Testis (tissue), 2 donors: ENCODE measurements at regions not wholly inside any gene's neighbourhood (a gene's known extent, or its start where the extent isn't known, plus 50 kb on each side); places are given as distances from the start of the nearest gene placed in this dataset.

ENCODE experiments used
- DNase-seq: peaks from one replicate; pipeline ENCODE4 v3.0.0-alpha.2; 2019
- H3K27ac ChIP-seq, 2 donors: fragments of 200-600 bp; sonication (generic); one replicate each; pipeline ENCODE4 v1.5.1; 2019
- H3K27me3 ChIP-seq: fragments of 200-600 bp; sonication (generic); one replicate; pipeline ENCODE4 v1.5.1; 2019
- H3K36me3 ChIP-seq: fragments of 200-600 bp; sonication (generic); one replicate; pipeline ENCODE4 v1.5.1; 2017; ENCODE audit warnings: low read depth; ENCODE audit errors: missing control alignments
- H3K4me1 ChIP-seq: fragments of 200-600 bp; sonication (generic); one replicate; pipeline ENCODE4 v1.5.1; 2019
- H3K4me3 ChIP-seq, 2 donors: fragments of 200-600 bp; sonication (generic); one replicate each; pipeline ENCODE4 v1.5.1; 2017 to 2019
- H3K9me3 ChIP-seq: fragments of 200-600 bp; sonication (generic); one replicate; pipeline ENCODE4 v1.5.1; 2017
- POLR2A ChIP-seq: fragments of 450-650 bp; IDR thresholded peaks from one replicate; pipeline ENCODE4 v1.6.1; 2017; ENCODE audit warnings: antibody characterized with exemption, mild to moderate bottlenecking, moderate library complexity
- WGBS, 2 donors: methylation state at CpG; one replicate each; pipeline ENCODE4 v1.1.5; 2018; 5-methylcytosine and 5-hydroxymethylcytosine counted together
- intact Hi-C: fragments of 100-400 bp; cut with DNase I; formaldehyde crosslinking; loops from one replicate; pipeline ENCODE4 v1.15.1; 2023; ENCODE audit warnings: low total_unique reads
- TF ChIP-seq, protein P1 (sequence below), 3 experiments: fragments of 450-650 bp in 2 of 3; fragments of 200-600 bp in 1 of 3; sonication (generic) in 1 of 3; IDR thresholded peaks; one replicate each; pipeline ENCODE4 v1.5.1; 2016 to 2019; ENCODE audit warnings: antibody characterized with exemption in 3 of 3, mild to moderate bottlenecking in 2 of 3, moderate library complexity in 1 of 3

- no peak for DNase-seq
- Histone ChIP-seq H3K4me1 (no peaks in the 10 kb centered on the region), H3K9me3 (no peaks in the 10 kb centered on the region), H3K27ac (no peak overlapping the region), H3K4me3 (no peak overlapping the region), H3K36me3 (no peaks in the 10 kb centered on the region), H3K27me3 (no peaks in the 10 kb centered on the region)
- TF ChIP-seq, protein P1, sequence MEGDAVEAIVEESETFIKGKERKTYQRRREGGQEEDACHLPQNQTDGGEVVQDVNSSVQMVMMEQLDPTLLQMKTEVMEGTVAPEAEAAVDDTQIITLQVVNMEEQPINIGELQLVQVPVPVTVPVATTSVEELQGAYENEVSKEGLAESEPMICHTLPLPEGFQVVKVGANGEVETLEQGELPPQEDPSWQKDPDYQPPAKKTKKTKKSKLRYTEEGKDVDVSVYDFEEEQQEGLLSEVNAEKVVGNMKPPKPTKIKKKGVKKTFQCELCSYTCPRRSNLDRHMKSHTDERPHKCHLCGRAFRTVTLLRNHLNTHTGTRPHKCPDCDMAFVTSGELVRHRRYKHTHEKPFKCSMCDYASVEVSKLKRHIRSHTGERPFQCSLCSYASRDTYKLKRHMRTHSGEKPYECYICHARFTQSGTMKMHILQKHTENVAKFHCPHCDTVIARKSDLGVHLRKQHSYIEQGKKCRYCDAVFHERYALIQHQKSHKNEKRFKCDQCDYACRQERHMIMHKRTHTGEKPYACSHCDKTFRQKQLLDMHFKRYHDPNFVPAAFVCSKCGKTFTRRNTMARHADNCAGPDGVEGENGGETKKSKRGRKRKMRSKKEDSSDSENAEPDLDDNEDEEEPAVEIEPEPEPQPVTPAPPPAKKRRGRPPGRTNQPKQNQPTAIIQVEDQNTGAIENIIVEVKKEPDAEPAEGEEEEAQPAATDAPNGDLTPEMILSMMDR (IDR thresholded peaks at IDR 0.05): no peak
- no peak for TF ChIP-seq POLR2A
- intact Hi-C loops: no loop called here
- 66 to 71% methylated on average over 10 of the region's 10 CpGs for WGBS, 2 donors
These were observed 110.4 kb upstream of the FZD10 start for GRCh38 chr12:130051900-130052299.

- TF ChIP-seq, protein P1 (IDR thresholded peaks at IDR 0.05): no peak
- TF ChIP-seq POLR2A: no peak
- H3K27ac ChIP-seq: no peak overlapping the region
- intact Hi-C loops: no loop called here
- no peak for DNase-seq
- no peaks in the 10 kb centered on the region for H3K36me3 ChIP-seq
- no peaks in the 10 kb centered on the region for H3K9me3 ChIP-seq
- no peaks in the 10 kb centered on the region for H3K27me3 ChIP-seq
- no peak overlapping the region for H3K4me3 ChIP-seq
- no peaks in the 10 kb centered on the region for H3K4me1 ChIP-seq
- 22 to 37% methylated on average over 4 to 10 of the region's 10 CpGs for WGBS, 2 donors
These were observed 108.6 kb upstream of the FZD10 start for GRCh38 chr12:130053651-130054069.

DNA sequence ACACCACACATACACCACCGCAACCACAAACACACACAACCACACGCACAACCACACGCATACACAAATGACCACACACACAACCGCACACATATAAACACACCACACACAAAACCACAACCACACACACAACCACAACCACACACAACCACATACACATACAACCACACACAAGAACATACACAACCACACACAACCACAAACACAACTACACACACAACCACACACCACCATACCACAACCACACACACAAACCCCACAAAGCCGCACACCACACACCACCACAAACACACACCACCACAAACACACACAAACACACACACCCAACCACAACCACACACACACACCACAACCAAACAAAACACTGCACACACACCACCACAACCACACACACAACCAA is 107.5 kb upstream of the FZD10 start:
- intact Hi-C loops: no loop called here
- WGBS, 2 donors: 71 to 83% methylated on average over 5 of the region's 5 CpGs
- H3K27me3 ChIP-seq: no peaks in the 10 kb centered on the region

GRCh38 chr12:130058926-130059472 is 103.3 kb upstream of the FZD10 start:
- TF ChIP-seq POLR2A: no peak
- TF ChIP-seq, protein P1 (IDR thresholded peaks at IDR 0.05): no peak
- no peak overlapping the region for H3K4me3 ChIP-seq
- no peaks in the 10 kb centered on the region for H3K9me3 ChIP-seq
- 65 to 67% methylated on average over 13 of the region's 13 CpGs for WGBS, 2 donors
- no peak for DNase-seq
- no peaks in the 10 kb centered on the region for H3K4me1 ChIP-seq
- no peak overlapping the region for H3K27ac ChIP-seq
- H3K27me3 ChIP-seq: no peaks in the 10 kb centered on the region
- intact Hi-C loops: no loop called here
- no peaks in the 10 kb centered on the region for H3K36me3 ChIP-seq

More for the DNA sequence above, 107.5 kb upstream of the FZD10 start:
- no peak for DNase-seq
- TF ChIP-seq, protein P1 (IDR thresholded peaks at IDR 0.05): no peak
- TF ChIP-seq POLR2A: no peak
- Histone ChIP-seq H3K9me3 (no peaks in the 10 kb centered on the region), H3K27ac (no peak overlapping the region), H3K4me1 (no peaks in the 10 kb centered on the region), H3K36me3 (no peaks in the 10 kb centered on the region), H3K4me3 (no peak overlapping the region)

DNA sequence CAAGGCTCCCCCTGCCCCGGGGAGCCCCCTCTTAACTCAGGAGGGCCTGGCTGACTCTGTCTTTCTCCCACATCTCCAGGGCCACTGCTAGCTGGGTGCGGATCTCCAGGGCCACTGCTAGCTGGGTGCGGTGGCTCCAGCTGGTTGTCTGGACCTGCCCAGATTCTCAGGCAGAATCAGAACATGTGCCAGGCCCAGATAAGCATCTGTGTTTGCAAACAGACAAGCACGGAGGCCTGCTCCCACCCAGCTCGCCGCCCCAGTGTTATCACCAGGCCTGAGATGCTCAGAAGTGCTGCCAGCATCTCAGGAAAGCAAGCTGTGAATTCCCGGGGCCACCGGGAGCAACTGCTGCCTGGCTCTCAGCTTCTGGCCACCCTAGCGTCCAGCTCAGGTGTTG is 98.4 kb upstream of the FZD10 start:
- no peaks in the 10 kb centered on the region for H3K27me3 ChIP-seq
- no peak overlapping the region for H3K4me3 ChIP-seq
- no peaks in the 10 kb centered on the region for H3K4me1 ChIP-seq
- H3K36me3 ChIP-seq: no peaks in the 10 kb centered on the region
- 83 to 98% methylated on average over 5 to 9 of the region's 9 CpGs for WGBS, 2 donors
- DNase-seq: no peak
- no peaks in the 10 kb centered on the region for H3K9me3 ChIP-seq
- TF ChIP-seq, protein P1 (IDR thresholded peaks at IDR 0.05): no peak
- no peak for TF ChIP-seq POLR2A
- intact Hi-C loops: no loop called here
- H3K27ac ChIP-seq: no peak overlapping the region
